ENCODE measurements at regions not wholly inside any gene's neighbourhood (a gene's known extent, or its start where the extent isn't known, plus 50 kb on each side); places are given as distances from the start of the nearest gene placed in this dataset.

DNA sequence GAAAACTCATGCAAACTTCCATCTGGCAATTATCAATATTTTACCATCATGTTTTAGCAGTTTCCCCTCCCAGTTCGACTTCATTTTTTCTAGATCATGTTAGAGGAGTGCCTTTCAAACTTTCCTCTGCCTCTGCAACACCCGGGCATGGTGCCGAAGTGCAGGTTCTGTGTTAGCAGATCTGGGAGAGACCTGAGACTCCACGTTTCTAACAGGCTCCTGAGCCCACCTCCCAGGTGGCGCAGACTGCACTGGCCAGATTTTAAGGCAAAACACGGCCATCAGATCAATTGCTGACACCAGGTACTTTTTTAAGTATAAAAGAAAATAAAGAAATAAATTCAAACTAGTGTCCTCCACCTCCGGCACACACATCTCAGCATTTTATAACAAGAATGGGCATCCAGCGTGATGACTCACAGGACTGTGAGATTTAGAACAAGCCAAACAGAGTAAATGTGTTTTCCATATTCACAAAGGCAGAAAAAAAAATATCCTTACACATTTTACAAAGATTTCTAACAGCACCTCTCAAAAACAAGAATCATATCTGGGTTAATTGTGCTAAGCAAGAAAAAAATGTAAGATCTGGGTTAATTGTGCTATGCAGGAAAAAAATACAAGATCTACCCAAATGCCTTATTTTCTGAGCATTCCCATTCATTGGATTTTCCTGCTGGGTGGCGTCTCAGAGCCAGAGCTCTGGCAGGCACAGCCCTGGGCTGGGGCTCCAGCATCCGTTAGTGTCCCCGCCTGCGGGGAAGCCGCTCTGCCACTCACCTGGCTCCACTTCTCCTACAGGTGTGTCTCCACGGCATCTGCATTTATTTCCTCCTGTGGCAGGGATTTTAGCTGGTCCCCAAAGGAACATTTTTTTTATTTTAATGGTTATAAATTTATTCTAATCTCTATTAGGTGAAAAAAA, 127.9 kb upstream of the SOX1 start:
- Mint-ChIP-seq H3K4me3 (ENCODE audit: low read depth) (no peak overlapping the region), H3K36me3 (ENCODE audit: insufficient read depth) (no peaks in the 10 kb centered on the region), H3K27ac (no peak overlapping the region), H3K27me3 (peaks cover 49% of the 10 kb centered on the region), H3K9me3 (ENCODE audit: low read depth) (no peaks in the 10 kb centered on the region), H3K4me1 (ENCODE audit: low read depth) (no peaks in the 10 kb centered on the region)
- DNase-seq (ENCODE audit: low spot score, unreplicated experiment), result no peak
- TF ChIP-seq, protein P1, sequence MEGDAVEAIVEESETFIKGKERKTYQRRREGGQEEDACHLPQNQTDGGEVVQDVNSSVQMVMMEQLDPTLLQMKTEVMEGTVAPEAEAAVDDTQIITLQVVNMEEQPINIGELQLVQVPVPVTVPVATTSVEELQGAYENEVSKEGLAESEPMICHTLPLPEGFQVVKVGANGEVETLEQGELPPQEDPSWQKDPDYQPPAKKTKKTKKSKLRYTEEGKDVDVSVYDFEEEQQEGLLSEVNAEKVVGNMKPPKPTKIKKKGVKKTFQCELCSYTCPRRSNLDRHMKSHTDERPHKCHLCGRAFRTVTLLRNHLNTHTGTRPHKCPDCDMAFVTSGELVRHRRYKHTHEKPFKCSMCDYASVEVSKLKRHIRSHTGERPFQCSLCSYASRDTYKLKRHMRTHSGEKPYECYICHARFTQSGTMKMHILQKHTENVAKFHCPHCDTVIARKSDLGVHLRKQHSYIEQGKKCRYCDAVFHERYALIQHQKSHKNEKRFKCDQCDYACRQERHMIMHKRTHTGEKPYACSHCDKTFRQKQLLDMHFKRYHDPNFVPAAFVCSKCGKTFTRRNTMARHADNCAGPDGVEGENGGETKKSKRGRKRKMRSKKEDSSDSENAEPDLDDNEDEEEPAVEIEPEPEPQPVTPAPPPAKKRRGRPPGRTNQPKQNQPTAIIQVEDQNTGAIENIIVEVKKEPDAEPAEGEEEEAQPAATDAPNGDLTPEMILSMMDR (IDR thresholded peaks at IDR 0.05; ENCODE audit: unreplicated experiment), result no peak

DNA sequence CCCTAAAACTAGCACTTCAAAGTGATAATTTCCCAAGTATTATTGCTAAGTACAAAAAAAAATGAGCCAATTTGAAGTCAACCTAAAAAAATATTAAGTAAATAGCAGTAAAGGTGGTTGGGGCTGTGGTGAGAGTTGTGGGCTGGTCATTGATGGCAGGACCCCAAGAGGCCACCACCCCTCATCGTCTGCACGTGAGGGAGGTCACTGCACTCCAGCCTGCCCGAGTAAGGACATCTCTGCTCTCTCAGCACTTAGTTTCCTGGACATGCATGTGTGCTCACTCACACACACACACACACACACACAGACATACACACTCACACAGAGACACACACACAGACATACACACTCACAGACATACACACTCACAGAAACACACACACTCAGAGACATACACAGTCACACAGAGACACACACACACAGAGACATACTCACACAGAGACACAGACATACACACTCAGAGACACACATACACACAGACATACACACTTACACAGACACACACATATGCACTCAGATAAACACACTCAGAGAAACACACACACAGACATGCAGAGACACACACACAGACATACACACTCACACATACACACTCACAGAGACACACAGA, 127.2 kb upstream of the SOX1 start:
- no peaks in the 10 kb centered on the region for H3K9me3 Mint-ChIP-seq (ENCODE audit: low read depth)
- no peak for DNase-seq (ENCODE audit: low spot score, unreplicated experiment)
- H3K36me3 Mint-ChIP-seq (ENCODE audit: insufficient read depth), result no peaks in the 10 kb centered on the region
- H3K4me1 Mint-ChIP-seq (ENCODE audit: low read depth), result no peaks in the 10 kb centered on the region
- H3K27ac Mint-ChIP-seq, result no peak overlapping the region
- TF ChIP-seq, protein P1 (IDR thresholded peaks at IDR 0.05; ENCODE audit: unreplicated experiment), result no peak
- H3K4me3 Mint-ChIP-seq (ENCODE audit: low read depth), result no peak overlapping the region
- H3K27me3 Mint-ChIP-seq, result peaks cover 44% of the 10 kb centered on the region

DNA sequence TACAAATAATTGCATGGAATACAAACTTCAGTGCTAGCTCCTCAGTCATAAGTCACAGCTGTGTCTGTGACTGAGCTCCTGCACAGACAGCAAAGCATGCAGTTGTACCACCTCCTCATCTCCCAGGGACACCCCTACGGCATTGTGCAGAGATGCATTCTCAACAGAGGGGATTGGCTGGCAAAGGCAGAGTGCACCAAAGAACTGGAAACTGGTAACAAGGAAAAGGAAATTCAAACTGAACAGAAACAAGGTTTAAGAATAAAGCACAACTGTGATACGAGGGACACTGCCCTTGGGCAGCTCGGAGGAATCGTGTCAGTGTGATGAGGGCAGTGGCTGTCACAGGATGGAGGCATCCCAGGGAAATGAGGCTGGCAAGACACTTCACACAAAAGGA, 126.1 kb upstream of the SOX1 start:
- Mint-ChIP-seq H3K9me3 (ENCODE audit: low read depth) (no peaks in the 10 kb centered on the region), H3K4me1 (ENCODE audit: low read depth) (no peaks in the 10 kb centered on the region), H3K27me3 (peaks cover 36% of the 10 kb centered on the region), H3K27ac (no peak overlapping the region), H3K4me3 (ENCODE audit: low read depth) (no peak overlapping the region), H3K36me3 (ENCODE audit: insufficient read depth) (no peaks in the 10 kb centered on the region)
- DNase-seq (ENCODE audit: low spot score, unreplicated experiment), result no peak
- TF ChIP-seq, protein P1 (IDR thresholded peaks at IDR 0.05; ENCODE audit: unreplicated experiment), result no peak

DNA sequence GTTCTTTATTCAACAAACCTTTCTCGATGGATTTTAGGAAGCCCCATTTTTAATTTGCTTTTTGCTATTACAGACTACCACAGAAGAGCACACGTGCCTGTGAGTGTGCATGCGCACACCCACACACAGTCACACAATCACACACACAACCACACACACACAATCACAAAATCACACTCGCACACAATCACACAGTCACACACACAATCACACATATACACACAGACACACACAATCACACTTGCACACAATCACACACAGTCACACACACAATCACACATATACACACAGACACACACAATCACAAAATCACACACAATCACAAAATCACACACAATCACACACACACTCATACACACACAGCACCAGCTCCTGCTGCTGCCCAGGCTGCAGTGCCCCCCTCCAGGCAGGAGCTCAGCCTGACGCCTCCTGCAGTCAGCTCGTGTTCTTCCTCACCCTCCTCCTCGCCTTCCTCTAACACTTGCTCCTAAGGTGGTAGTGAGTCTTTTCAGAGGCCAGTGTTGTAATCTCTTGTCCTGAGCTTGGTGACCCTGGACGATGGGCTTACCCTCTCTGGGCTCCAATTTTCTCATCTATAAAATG, 125.0 kb upstream of the SOX1 start:
- H3K36me3 Mint-ChIP-seq (ENCODE audit: insufficient read depth), result no peaks in the 10 kb centered on the region
- no peaks in the 10 kb centered on the region for H3K9me3 Mint-ChIP-seq (ENCODE audit: low read depth)
- no peaks in the 10 kb centered on the region for H3K4me1 Mint-ChIP-seq (ENCODE audit: low read depth)
- TF ChIP-seq, protein P1 (IDR thresholded peaks at IDR 0.05; ENCODE audit: unreplicated experiment), result no peak
- H3K27me3 Mint-ChIP-seq, result peaks cover 33% of the 10 kb centered on the region
- H3K4me3 Mint-ChIP-seq (ENCODE audit: low read depth), result no peak overlapping the region
- DNase-seq (ENCODE audit: low spot score, unreplicated experiment), result no peak
- H3K27ac Mint-ChIP-seq, result no peak overlapping the region

DNA sequence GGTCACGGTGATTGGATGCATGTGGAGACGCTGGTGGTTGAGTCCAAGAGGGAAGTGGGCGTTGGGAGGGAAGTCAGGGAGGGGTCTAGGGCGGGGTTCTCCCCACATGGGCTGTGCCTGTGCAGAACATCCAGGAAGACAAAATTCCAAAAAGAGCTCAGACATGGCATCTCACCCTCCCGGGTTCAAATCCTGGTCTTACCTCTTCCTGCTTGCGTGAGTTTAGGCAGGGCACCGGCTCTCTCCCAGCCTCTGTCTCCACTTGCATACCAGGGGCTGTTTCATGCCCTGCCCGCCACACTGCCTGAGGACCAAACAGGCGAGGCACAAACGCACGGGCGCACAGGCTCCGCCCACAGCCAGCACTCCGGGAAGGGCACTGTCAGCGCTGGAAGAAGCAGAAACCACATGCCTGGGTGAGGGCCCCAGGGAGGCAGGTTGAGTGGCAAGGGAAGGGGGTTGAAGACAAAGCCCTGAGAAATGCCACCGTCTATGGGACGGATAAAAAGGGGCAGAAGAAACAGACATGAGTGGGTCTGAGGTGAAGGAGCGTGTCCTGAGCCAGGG, 123.6 kb upstream of the SOX1 start:
- Mint-ChIP-seq H3K9me3 (ENCODE audit: low read depth) (no peaks in the 10 kb centered on the region), H3K36me3 (ENCODE audit: insufficient read depth) (no peaks in the 10 kb centered on the region), H3K4me1 (ENCODE audit: low read depth) (no peaks in the 10 kb centered on the region), H3K27ac (no peak overlapping the region), H3K4me3 (ENCODE audit: low read depth) (no peak overlapping the region), H3K27me3 (peaks cover 33% of the 10 kb centered on the region)
- TF ChIP-seq, protein P1 (IDR thresholded peaks at IDR 0.05; ENCODE audit: unreplicated experiment), result no peak
- no peak for DNase-seq (ENCODE audit: low spot score, unreplicated experiment)

Measured in progenitor cell of endocrine pancreas (in vitro differentiated cells).